ENCODE measurements at regions not wholly inside any gene's neighbourhood (a gene's known extent, or its start where the extent isn't known, plus 50 kb on each side); places are given as distances from the start of the nearest gene placed in this dataset.

GRCh38 chr12:90827567-90827966 lies 127.4 kb downstream of the CCER1 start:
- TF ChIP-seq CTCF (conservative IDR thresholded peaks at IDR 0.05 in 1 of 2, IDR thresholded peaks at IDR 0.05 in 1 of 2; ENCODE audit: extremely low read depth in 1 of 2, insufficient read depth in 1 of 2, low read depth in 1 of 2, low read length in 2 of 2) (no peak), EZH2 (IDR thresholded peaks at IDR 0.05; ENCODE audit: borderline replicate concordance, low read length) (no peak)
